Panc1 (cell line): ENCODE measurements at regions not wholly inside any gene's neighbourhood (a gene's known extent, or its start where the extent isn't known, plus 50 kb on each side); places are given as distances from the start of the nearest gene placed in this dataset.

ENCODE experiments used
- ATAC-seq: fragments of 200-7000 bp; cut with Tn5 transposase; 2 replicates; pipeline ENCODE4 v1.9.1; 2020; ENCODE audit warnings: mild to moderate bottlenecking, moderate library complexity
- BruUV-seq: library from RNA; stranded (reverse); fragments of 400-500 nt; replicated peaks from 2 replicates; lab custom pipeline; 2021; lab: Mats Ljungman, UMichigan
- CTCF ChIA-PET: fragments of 300-600 bp; sonication (Branson Sonifier 250); formaldehyde crosslinking; loops from one replicate; lab custom pipeline; 2022; ENCODE audit warnings: antibody characterized with exemption; lab: Charles Lee
- POLR2A ChIA-PET: fragments of 300-600 bp; sonication (Branson Sonifier 250); formaldehyde crosslinking; loops from one replicate; lab custom pipeline; 2022; ENCODE audit warnings: antibody characterized with exemption; lab: Charles Lee
- DNase-seq: peaks from one replicate; pipeline ENCODE4 v3.0.0-alpha.2; 2010; ENCODE audit warnings: low read depth, low spot score
- H3K27ac ChIP-seq: 2 replicates; pipeline ENCODE4 v1.5.1; 2011; ENCODE audit warnings: mild to moderate bottlenecking, low read length, inconsistent platforms
- H3K27me3 ChIP-seq: fragments of 200-500 bp; sonication (Bioruptor generic); 2 replicates; pipeline ENCODE4 v1.6.0; 2014; ENCODE audit warnings: low read length, inconsistent platforms; ENCODE audit not compliant: control insufficient read depth, insufficient read depth
- H3K36me3 ChIP-seq: fragments of 200-500 bp; sonication (Bioruptor generic); 2 replicates; pipeline ENCODE4 v1.5.1; 2014; ENCODE audit warnings: inconsistent platforms, mild to moderate bottlenecking, low read length, moderate library complexity; ENCODE audit not compliant: control insufficient read depth, insufficient read depth
- H3K4me1 ChIP-seq: 2 replicates; pipeline ENCODE4 v1.5.1; 2011; ENCODE audit warnings: inconsistent platforms, mild to moderate bottlenecking, low read length, moderate library complexity; ENCODE audit not compliant: control insufficient read depth, insufficient read depth
- H3K4me3 ChIP-seq, 2 experiments: 2 replicates each; pipeline ENCODE4 v1.5.1; 2011 to 2012; ENCODE audit warnings: low read depth in 2 of 2, low read length in 2 of 2, mild to moderate bottlenecking in 2 of 2, inconsistent platforms in 1 of 2, moderate library complexity in 1 of 2
- H3K9me3 ChIP-seq: fragments of 200-500 bp; sonication (Bioruptor generic); 2 replicates; pipeline ENCODE4 v1.5.1; 2014; ENCODE audit warnings: low read depth, mild to moderate bottlenecking, inconsistent platforms, low read length, moderate library complexity; ENCODE audit not compliant: control insufficient read depth, insufficient read depth
- POLR2AphosphoS5 ChIP-seq: IDR thresholded peaks from 2 replicates; pipeline ENCODE4 v1.6.1; 2012; ENCODE audit warnings: mild to moderate bottlenecking, low read depth, low read length, moderate library complexity
- SIN3A ChIP-seq: IDR thresholded peaks from 2 replicates; pipeline ENCODE4 v1.6.1; 2012; ENCODE audit warnings: low read depth, mild to moderate bottlenecking, low read length, moderate library complexity, borderline replicate concordance; ENCODE audit not compliant: insufficient read depth
- TCF7L2 ChIP-seq: IDR thresholded peaks from 2 replicates; pipeline ENCODE4 v1.6.1; 2011; ENCODE audit warnings: mild to moderate bottlenecking, low read depth, low read length, inconsistent platforms
- in situ Hi-C: cut with HindIII; loops from 2 replicates; pipeline ENCODE4 v1.10.0; 2016; ENCODE audit warnings: low sequenced_read_pairs, low pct_unique_long_range_greater_than_20kb
- intact Hi-C: fragments of 100-400 bp; cut with micrococcal nuclease; formaldehyde crosslinking; loops from one replicate; pipeline ENCODE4 v1.10.0; 2022; ENCODE audit not compliant: unreplicated experiment
- TF ChIP-seq, protein P1 (sequence below): fragments of 450-650 bp; IDR thresholded peaks from 2 replicates; pipeline ENCODE4 v1.5.1; 2017; ENCODE audit warnings: mild to moderate bottlenecking
- TF ChIP-seq, protein P2 (sequence below), 2 experiments: IDR thresholded peaks; 2 replicates each; pipeline ENCODE4 v1.6.1; 2011 to 2012; ENCODE audit warnings: low read depth in 2 of 2, control low read depth in 1 of 2, low read length in 1 of 2, mild to moderate bottlenecking in 1 of 2, moderate library complexity in 1 of 2; ENCODE audit not compliant: insufficient read depth in 1 of 2

DNA sequence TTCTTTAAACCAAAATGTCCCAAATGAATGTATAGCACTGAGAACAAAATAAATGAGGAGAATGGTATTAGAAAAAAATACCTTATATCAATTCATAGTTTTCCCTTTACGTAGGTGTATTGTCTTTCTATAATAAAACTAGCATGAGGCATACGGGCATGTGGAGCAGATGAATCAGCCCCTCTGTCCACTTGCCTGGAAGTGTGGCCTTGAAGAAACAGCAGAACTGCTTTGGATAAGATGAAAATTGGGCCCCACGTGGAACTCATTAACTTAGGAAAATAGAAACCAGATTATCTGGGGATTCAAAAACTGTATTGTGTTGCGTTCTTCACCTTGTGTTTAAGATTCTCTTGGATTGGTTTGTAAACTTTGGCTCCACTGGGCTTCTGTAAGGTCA is 356.8 kb upstream of the B3GALT2 start:
- H3K4me3 ChIP-seq, result no peak overlapping the region
- intact Hi-C loops, result no loop called here
- H3K27ac ChIP-seq, result no peak overlapping the region
- H3K9me3 ChIP-seq, result no peaks in the 10 kb centered on the region
- no peaks in the 10 kb centered on the region for H3K4me1 ChIP-seq
- no peak for ATAC-seq
- ChIA-PET POLR2A (interaction anchor here (0.6 kb wide), 1 partner anchor 19 kb away, joined by 3 read pairs; no protein-coding TSS in a partner anchor), CTCF (no interaction called here)
- in situ Hi-C loops, result no loop called here
- no peak for TF ChIP-seq SIN3A
- TF ChIP-seq, protein P1, sequence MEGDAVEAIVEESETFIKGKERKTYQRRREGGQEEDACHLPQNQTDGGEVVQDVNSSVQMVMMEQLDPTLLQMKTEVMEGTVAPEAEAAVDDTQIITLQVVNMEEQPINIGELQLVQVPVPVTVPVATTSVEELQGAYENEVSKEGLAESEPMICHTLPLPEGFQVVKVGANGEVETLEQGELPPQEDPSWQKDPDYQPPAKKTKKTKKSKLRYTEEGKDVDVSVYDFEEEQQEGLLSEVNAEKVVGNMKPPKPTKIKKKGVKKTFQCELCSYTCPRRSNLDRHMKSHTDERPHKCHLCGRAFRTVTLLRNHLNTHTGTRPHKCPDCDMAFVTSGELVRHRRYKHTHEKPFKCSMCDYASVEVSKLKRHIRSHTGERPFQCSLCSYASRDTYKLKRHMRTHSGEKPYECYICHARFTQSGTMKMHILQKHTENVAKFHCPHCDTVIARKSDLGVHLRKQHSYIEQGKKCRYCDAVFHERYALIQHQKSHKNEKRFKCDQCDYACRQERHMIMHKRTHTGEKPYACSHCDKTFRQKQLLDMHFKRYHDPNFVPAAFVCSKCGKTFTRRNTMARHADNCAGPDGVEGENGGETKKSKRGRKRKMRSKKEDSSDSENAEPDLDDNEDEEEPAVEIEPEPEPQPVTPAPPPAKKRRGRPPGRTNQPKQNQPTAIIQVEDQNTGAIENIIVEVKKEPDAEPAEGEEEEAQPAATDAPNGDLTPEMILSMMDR, result no peak
- TF ChIP-seq POLR2AphosphoS5, result no peak
- TF ChIP-seq TCF7L2, result no peak
- TF ChIP-seq, protein P2, sequence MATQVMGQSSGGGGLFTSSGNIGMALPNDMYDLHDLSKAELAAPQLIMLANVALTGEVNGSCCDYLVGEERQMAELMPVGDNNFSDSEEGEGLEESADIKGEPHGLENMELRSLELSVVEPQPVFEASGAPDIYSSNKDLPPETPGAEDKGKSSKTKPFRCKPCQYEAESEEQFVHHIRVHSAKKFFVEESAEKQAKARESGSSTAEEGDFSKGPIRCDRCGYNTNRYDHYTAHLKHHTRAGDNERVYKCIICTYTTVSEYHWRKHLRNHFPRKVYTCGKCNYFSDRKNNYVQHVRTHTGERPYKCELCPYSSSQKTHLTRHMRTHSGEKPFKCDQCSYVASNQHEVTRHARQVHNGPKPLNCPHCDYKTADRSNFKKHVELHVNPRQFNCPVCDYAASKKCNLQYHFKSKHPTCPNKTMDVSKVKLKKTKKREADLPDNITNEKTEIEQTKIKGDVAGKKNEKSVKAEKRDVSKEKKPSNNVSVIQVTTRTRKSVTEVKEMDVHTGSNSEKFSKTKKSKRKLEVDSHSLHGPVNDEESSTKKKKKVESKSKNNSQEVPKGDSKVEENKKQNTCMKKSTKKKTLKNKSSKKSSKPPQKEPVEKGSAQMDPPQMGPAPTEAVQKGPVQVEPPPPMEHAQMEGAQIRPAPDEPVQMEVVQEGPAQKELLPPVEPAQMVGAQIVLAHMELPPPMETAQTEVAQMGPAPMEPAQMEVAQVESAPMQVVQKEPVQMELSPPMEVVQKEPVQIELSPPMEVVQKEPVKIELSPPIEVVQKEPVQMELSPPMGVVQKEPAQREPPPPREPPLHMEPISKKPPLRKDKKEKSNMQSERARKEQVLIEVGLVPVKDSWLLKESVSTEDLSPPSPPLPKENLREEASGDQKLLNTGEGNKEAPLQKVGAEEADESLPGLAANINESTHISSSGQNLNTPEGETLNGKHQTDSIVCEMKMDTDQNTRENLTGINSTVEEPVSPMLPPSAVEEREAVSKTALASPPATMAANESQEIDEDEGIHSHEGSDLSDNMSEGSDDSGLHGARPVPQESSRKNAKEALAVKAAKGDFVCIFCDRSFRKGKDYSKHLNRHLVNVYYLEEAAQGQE (IDR thresholded peaks at IDR 0.05; ENCODE audit: insufficient read depth in 1 of 2, low read depth in 2 of 2, low read length in 1 of 2), result no peak
- no TSS peak for BruUV-seq
- no peak for DNase-seq
- H3K27me3 ChIP-seq, result no peaks in the 10 kb centered on the region
- no peaks in the 10 kb centered on the region for H3K36me3 ChIP-seq

DNA sequence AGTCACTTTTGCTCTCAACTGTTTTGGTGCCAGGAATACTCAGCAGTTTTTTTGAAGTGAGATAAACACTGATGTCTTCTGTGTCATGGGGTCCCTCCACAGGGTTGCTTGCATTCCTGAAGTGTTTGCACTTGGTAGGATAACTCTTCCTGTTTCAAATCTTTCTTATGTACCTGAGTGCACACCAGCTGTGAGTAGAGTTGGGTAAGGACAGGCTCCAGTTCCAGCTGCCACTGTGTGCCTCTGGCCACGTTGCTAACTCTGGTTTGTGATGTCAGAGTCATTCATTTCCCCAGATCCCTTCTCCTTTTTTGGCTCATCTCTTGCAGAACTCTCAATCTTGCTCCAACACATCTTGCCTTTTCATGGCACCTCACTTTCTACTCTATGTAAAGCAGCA is 356.3 kb upstream of the B3GALT2 start:
- POLR2A ChIA-PET, result interaction anchor here (0.6 kb wide), 1 partner anchor 18 kb away, joined by 3 read pairs; no protein-coding TSS in a partner anchor
- in situ Hi-C loops (no loop called here), intact Hi-C loops (no loop called here)
- Histone ChIP-seq H3K4me3 (no peak overlapping the region), H3K36me3 (no peaks in the 10 kb centered on the region), H3K27me3 (no peaks in the 10 kb centered on the region), H3K9me3 (no peaks in the 10 kb centered on the region), H3K4me1 (no peaks in the 10 kb centered on the region), H3K27ac (no peak overlapping the region)
- TF ChIP-seq, protein P1, result no peak
- no peak for TF ChIP-seq TCF7L2
- TF ChIP-seq, protein P2 (IDR thresholded peaks at IDR 0.05; ENCODE audit: insufficient read depth in 1 of 2, low read depth in 2 of 2, low read length in 1 of 2), result no peak
- TF ChIP-seq POLR2AphosphoS5, result no peak
- TF ChIP-seq SIN3A, result no peak
- CTCF ChIA-PET, result no interaction called here
- ATAC-seq (no peak), DNase-seq (no peak)
- BruUV-seq, result no TSS peak
